ENCODE measurements at regions not wholly inside any gene's neighbourhood (a gene's known extent, or its start where the extent isn't known, plus 50 kb on each side); places are given as distances from the start of the nearest gene placed in this dataset.

DNA sequence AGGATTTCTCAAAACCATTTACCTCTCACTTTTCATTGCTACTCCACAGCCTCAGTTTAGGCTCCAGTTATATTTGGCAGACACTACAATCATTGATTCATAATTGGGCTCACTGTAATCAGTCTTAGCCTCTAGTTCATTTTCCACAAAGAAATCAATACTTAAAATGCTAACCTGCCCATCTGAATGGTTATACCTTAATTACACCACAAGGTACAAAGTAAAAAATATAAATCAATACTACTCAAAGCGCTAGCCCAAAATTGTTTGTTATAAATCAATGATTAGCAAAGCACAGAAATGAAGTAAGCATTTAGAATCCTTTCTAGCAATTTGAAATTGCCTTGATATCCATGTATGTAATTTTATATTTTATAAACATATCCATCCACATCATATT lies 222.6 kb upstream of the NDST3 start:
- CTCF ChIA-PET: no interaction called here
- Histone ChIP-seq H3K36me3 (ENCODE audit: control insufficient read depth, insufficient read depth, low read length) (no peaks in the 10 kb centered on the region), H3K27me3 (ENCODE audit: control insufficient read depth, insufficient read depth, low read length) (no peaks in the 10 kb centered on the region), H3K4me3 (ENCODE audit: low read depth, low read length) (no peak overlapping the region)
- DNase-seq (ENCODE audit: low read depth): no peak
- POLR2A ChIA-PET: no interaction called here
- TF ChIP-seq, protein P1, sequence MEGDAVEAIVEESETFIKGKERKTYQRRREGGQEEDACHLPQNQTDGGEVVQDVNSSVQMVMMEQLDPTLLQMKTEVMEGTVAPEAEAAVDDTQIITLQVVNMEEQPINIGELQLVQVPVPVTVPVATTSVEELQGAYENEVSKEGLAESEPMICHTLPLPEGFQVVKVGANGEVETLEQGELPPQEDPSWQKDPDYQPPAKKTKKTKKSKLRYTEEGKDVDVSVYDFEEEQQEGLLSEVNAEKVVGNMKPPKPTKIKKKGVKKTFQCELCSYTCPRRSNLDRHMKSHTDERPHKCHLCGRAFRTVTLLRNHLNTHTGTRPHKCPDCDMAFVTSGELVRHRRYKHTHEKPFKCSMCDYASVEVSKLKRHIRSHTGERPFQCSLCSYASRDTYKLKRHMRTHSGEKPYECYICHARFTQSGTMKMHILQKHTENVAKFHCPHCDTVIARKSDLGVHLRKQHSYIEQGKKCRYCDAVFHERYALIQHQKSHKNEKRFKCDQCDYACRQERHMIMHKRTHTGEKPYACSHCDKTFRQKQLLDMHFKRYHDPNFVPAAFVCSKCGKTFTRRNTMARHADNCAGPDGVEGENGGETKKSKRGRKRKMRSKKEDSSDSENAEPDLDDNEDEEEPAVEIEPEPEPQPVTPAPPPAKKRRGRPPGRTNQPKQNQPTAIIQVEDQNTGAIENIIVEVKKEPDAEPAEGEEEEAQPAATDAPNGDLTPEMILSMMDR (IDR thresholded peaks at IDR 0.05; ENCODE audit: insufficient read depth, low read depth, low read length): no peak

DNA sequence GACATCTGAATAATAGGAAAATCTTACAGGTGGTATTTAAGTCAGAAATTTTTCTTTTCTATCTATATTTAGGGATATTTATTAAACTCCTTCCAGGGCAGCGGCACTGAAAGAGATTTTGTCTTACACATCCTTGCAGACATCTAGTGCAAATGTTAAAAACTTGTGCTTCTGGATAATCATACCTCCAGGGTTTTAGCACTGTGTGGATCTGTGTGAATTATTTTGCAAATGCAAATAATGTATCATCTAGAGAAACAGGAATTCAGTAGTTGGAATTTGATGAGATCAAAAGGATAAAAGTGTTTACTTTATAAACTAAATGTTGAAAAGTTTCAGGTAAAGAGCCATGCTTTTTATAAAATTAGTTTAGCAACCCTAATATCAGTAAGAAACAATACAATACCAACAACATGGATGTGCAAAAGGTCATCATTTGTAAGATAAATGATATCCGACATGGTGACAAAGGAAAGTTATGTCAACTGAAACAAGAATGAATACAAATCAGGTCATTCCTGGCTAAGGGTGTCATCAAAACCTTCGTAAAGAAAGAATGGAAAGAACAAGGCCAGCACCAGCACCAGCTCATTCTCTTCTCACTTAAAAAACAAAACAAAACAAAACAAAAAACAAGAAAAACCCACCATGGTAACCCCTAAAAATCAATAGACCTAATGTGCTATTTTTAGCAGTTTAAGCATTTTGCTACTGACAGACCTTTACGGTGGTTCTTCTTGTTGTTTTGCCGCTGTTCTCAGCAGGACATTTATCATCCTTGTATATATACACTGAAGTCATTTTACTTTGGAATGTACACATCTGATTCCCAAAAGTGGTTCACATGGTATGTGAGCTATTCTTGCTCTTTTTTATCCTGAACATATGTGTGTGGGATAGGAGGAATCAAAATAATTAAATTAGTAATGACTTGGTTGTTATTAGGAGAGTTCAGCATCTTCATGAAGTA lies 219.7 kb upstream of the NDST3 start:
- TF ChIP-seq, protein P1 (IDR thresholded peaks at IDR 0.05; ENCODE audit: insufficient read depth, low read depth, low read length): no peak
- H3K27me3 ChIP-seq (ENCODE audit: control insufficient read depth, insufficient read depth, low read length): no peaks in the 10 kb centered on the region
- no peak for DNase-seq (ENCODE audit: low read depth)
- no peak overlapping the region for H3K4me3 ChIP-seq (ENCODE audit: low read depth, low read length)
- ChIA-PET POLR2A (no interaction called here), CTCF (interaction anchor here (0.7 kb wide), 1 partner anchor 9 kb away, joined by 3 read pairs; no protein-coding TSS in a partner anchor)
- no peaks in the 10 kb centered on the region for H3K36me3 ChIP-seq (ENCODE audit: control insufficient read depth, insufficient read depth, low read length)

DNA sequence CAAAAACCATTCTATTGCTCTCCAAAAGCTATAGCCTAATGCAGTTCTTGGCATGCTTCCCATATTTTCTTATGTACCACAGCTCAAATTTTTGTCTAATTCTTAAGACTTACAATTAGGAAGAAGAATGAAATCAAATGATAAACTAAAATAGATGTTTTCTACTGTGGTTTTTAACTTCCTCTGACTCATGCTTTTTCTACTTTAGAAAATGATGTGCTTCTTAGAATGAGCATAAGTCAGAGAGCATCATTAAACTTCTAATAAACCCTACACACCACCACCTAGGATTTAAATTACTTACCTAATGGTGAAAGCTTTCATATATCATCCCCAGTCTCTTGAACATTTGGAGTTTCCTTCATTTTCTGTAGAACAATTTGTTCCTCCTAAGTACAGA lies 217.0 kb upstream of the NDST3 start:
- TF ChIP-seq, protein P1 (IDR thresholded peaks at IDR 0.05; ENCODE audit: insufficient read depth, low read depth, low read length): no peak
- ChIA-PET POLR2A (no interaction called here), CTCF (interaction anchor here (0.6 kb wide), 1 partner anchor 1226 kb away, joined by 3 read pairs; no protein-coding TSS in a partner anchor)
- H3K36me3 ChIP-seq (ENCODE audit: control insufficient read depth, insufficient read depth, low read length): no peaks in the 10 kb centered on the region
- DNase-seq (ENCODE audit: low read depth): no peak
- H3K4me3 ChIP-seq (ENCODE audit: low read depth, low read length): no peak overlapping the region
- H3K27me3 ChIP-seq (ENCODE audit: control insufficient read depth, insufficient read depth, low read length): no peaks in the 10 kb centered on the region

DNA sequence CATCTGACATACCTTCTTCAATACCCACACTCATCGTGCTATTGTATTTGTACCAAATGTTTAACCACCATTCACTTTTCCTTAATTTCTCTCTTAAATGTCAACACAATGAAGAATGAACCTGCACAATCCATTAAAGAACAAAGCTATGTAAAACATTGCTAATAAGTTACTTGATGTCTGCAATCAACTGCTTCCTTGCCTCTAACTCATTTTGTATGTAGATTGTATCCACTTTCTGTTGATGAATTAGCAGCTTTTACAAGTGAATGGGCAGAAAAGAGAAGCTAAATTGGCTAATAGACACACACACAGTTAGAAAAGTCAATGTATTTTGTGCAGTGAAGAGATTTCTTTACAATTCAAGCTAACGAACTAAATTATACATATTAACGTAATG lies 212.5 kb upstream of the NDST3 start:
- POLR2A ChIA-PET: no interaction called here
- TF ChIP-seq, protein P1 (IDR thresholded peaks at IDR 0.05; ENCODE audit: insufficient read depth, low read depth, low read length): no peak
- Histone ChIP-seq H3K36me3 (ENCODE audit: control insufficient read depth, insufficient read depth, low read length) (no peaks in the 10 kb centered on the region), H3K27me3 (ENCODE audit: control insufficient read depth, insufficient read depth, low read length) (no peaks in the 10 kb centered on the region), H3K4me3 (ENCODE audit: low read depth, low read length) (no peak overlapping the region)
- CTCF ChIA-PET: no interaction called here
- no peak for DNase-seq (ENCODE audit: low read depth)

DNA sequence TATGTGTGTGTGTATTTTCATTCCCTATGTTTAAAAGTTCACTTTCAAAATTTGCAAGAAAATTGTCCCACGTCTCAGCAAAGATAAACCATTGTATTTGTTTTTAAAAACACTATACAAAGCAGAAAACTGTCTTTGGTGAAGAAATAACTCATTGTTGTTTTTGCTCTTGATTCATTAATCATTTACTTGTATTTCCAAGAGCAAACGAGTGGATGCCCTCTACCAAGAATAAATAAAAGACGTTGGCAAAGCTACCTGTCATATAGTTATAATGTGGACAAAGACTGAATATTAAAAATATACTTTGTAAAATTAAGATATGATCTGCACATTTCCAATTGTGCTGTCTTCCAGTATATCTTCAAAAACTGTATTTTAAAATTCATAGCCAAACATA lies 210.9 kb upstream of the NDST3 start:
- ChIA-PET CTCF (no interaction called here), POLR2A (no interaction called here)
- Histone ChIP-seq H3K27me3 (ENCODE audit: control insufficient read depth, insufficient read depth, low read length) (no peaks in the 10 kb centered on the region), H3K4me3 (ENCODE audit: low read depth, low read length) (no peak overlapping the region), H3K36me3 (ENCODE audit: control insufficient read depth, insufficient read depth, low read length) (no peaks in the 10 kb centered on the region)
- TF ChIP-seq, protein P1 (IDR thresholded peaks at IDR 0.05; ENCODE audit: insufficient read depth, low read depth, low read length): no peak
- DNase-seq (ENCODE audit: low read depth): no peak

All from BJ (cell line).